ENCODE measurements at regions not wholly inside any gene's neighbourhood (a gene's known extent, or its start where the extent isn't known, plus 50 kb on each side); places are given as distances from the start of the nearest gene placed in this dataset.

- Histone ChIP-seq H3K14ac (ENCODE audit: insufficient read depth, low read length) (no peak overlapping the region), H3K23me2 (ENCODE audit: insufficient read length, low read depth, low read length, poor library complexity, severe bottlenecking) (no peaks in the 10 kb centered on the region), H3K4me2 (ENCODE audit: insufficient read depth, insufficient read length, low read length) (no peak overlapping the region), H3K23ac (ENCODE audit: insufficient read length, low read depth, low read length) (no peak overlapping the region), H3K79me2 (ENCODE audit: insufficient read depth, low read length) (no peaks in the 10 kb centered on the region), H2AFZ (ENCODE audit: low read length) (no peak overlapping the region), H2BK20ac (ENCODE audit: low read depth, low read length, poor library complexity, severe bottlenecking) (no peak overlapping the region), H4K20me1 (ENCODE audit: control insufficient read depth, insufficient read depth, insufficient read length) (no peaks in the 10 kb centered on the region), H3K9ac (ENCODE audit: extremely low read depth, insufficient read length, low read length) (no peak overlapping the region), H3K56ac (ENCODE audit: insufficient read length, low read depth, low read length) (no peak overlapping the region), H2BK12ac (ENCODE audit: insufficient read length, low read depth, low read length) (no peak overlapping the region), H2BK15ac (ENCODE audit: low read depth, low read length) (no peak overlapping the region), H3K79me1 (ENCODE audit: insufficient read depth, low read depth, low read length, poor library complexity, severe bottlenecking) (no peaks in the 10 kb centered on the region), H3T11ph (ENCODE audit: low read length) (no peak overlapping the region), H4K5ac (ENCODE audit: insufficient read length, low read depth, low read length) (no peak overlapping the region), H3K18ac (ENCODE audit: insufficient read length, low read depth, low read length) (no peak overlapping the region), H3K27me3 (ENCODE audit: insufficient read depth, low read length) (no peaks in the 10 kb centered on the region), H3K4ac (ENCODE audit: low read depth, low read length) (no peak overlapping the region), H2BK5ac (ENCODE audit: insufficient read length, low read length) (no peak overlapping the region), H3K9me3 (ENCODE audit: control insufficient read depth, low read depth, low read length) (no peaks in the 10 kb centered on the region), H4K8ac (replicated peaks; ENCODE audit: insufficient read length, low read depth, low read length) (no peak overlapping the region), H2AK5ac (ENCODE audit: insufficient read length, low read length) (no peak overlapping the region), H2BK120ac (ENCODE audit: low read depth, low read length, poor library complexity, severe bottlenecking) (no peak overlapping the region), H3K27ac (ENCODE audit: insufficient read length, low read depth, low read length) (no peak overlapping the region), H4K91ac (ENCODE audit: insufficient read length, low read depth, low read length) (no peak overlapping the region), H3K4me1 (ENCODE audit: insufficient read depth, low read length) (no peaks in the 10 kb centered on the region)
- Mint-ChIP-seq H3K4me3 (no peak overlapping the region), H3K36me3 (ENCODE audit: insufficient read depth in 1 of 3, low read depth in 3 of 3) (no peaks in the 10 kb centered on the region), H3K27me3 (ENCODE audit: low read depth) (no peaks in the 10 kb centered on the region), H3K4me1 (peaks cover 3 to 8% of the 10 kb centered on the region in 2 experiments; a peak in 2 of 4 replicates), H3K9me3 (peaks cover 2 to 3% of the 10 kb centered on the region in 2 experiments; a peak in 3 of 5 replicates), H3K27ac (no peak overlapping the region)
- WGBS (ENCODE audit: extremely low coverage, insufficient read length, low lambda C conversion rate), result no CpG with 5 or more reads among the region's 8 CpGs
- DNase-seq, result no peak
- no peak for TF ChIP-seq CTCF (conservative IDR thresholded peaks at IDR 0.05)
Measured at GRCh38 chr9:107554636-107555035, 65.1 kb upstream of the KLF4 start.
